SK-N-SH (cell line): ENCODE measurements at regions not wholly inside any gene's neighbourhood (a gene's known extent, or its start where the extent isn't known, plus 50 kb on each side); places are given as distances from the start of the nearest gene placed in this dataset.

Experiments used
- CTCF ChIA-PET: fragments of 300-600, 350-600 bp; formaldehyde crosslinking; extraction: SDS; loops from one replicate; lab custom pipeline; 2021; lab: Yijun Ruan, JAX
- POLR2A ChIA-PET: fragments of 350-600 bp; sonication (Branson Sonifier 250); formaldehyde crosslinking; extraction: SDS; loops from one replicate; lab custom pipeline; 2020; ENCODE audit warnings: antibody characterized with exemption, inconsistent platforms; lab: Yijun Ruan, JAX
- DNase-seq: peaks from one replicate; pipeline ENCODE4 v3.0.0; 2012
- H2AFZ ChIP-seq: fragments of 200-600 bp; sonication (generic); 2 replicates; pipeline ENCODE4 v1.8.1; 2016; ENCODE audit warnings: antibody characterized with exemption, mild to moderate bottlenecking, low read depth
- H3F3A ChIP-seq: fragments of 200-600 bp; sonication (generic); replicated peaks from 2 replicates; pipeline ENCODE3; 2016; ENCODE audit warnings: antibody characterized with exemption, mild to moderate bottlenecking; ENCODE audit not compliant: insufficient read depth
- H3K27ac ChIP-seq, 2 experiments: fragments of 200-500 bp in 1 of 2; fragments of 200-600 bp in 1 of 2; sonication (Bioruptor generic) in 1 of 2; sonication (generic), shearing (Covaris generic) in 1 of 2; 2 replicates each; pipeline versions ENCODE4 v1.5.1 to v1.6.1; 2014 to 2016; ENCODE audit warnings: low read depth in 2 of 2, inconsistent platforms in 1 of 2, low read length in 1 of 2, mild to moderate bottlenecking in 1 of 2, mixed read lengths in 1 of 2
- H3K27me3 ChIP-seq: fragments of 200-600 bp; sonication (generic), shearing (Covaris generic); 2 replicates; pipeline ENCODE4 v1.6.1; 2016; ENCODE audit warnings: mixed run types; ENCODE audit not compliant: insufficient read depth
- H3K36me3 ChIP-seq, 2 experiments: fragments of 200-500 bp in 1 of 2; fragments of 200-600 bp in 1 of 2; sonication (Bioruptor generic) in 1 of 2; sonication (generic) in 1 of 2; replicated peaks in 1 of 2; 2 replicates each; pipeline versions ENCODE3 to v1.5.1; 2014 to 2016; ENCODE audit warnings: low read length in 1 of 2, mild to moderate bottlenecking in 1 of 2; ENCODE audit not compliant: insufficient read depth in 2 of 2, control insufficient read depth in 1 of 2
- H3K4me1 ChIP-seq, 2 experiments: fragments of 200-500 bp in 1 of 2; fragments of 200-600 bp in 1 of 2; sonication (Bioruptor generic) in 1 of 2; sonication (generic), shearing (Covaris generic) in 1 of 2; 2 replicates each; pipeline versions ENCODE4 v1.5.1 to v1.6.1; 2014 to 2016; ENCODE audit warnings: low read depth in 1 of 2, low read length in 1 of 2, mixed run types in 1 of 2; ENCODE audit not compliant: insufficient read depth in 2 of 2, control insufficient read depth in 1 of 2
- H3K4me2 ChIP-seq: fragments of 200-600 bp; sonication (generic), shearing (Covaris generic); 2 replicates; pipeline ENCODE4 v1.6.1; 2017; ENCODE audit warnings: mixed run types
- H3K4me3 ChIP-seq, 2 experiments: fragments of 200-500 bp in 1 of 2; fragments of 200-600 bp in 1 of 2; sonication (Bioruptor generic) in 1 of 2; sonication (generic), shearing (Covaris generic) in 1 of 2; 2 replicates each; pipeline versions ENCODE4 v1.5.1 to v1.8.1; 2014 to 2016; ENCODE audit warnings: low read depth in 2 of 2, inconsistent platforms in 1 of 2, low read length in 1 of 2, mild to moderate bottlenecking in 1 of 2, mixed read lengths in 1 of 2, moderate library complexity in 1 of 2
- H3K79me2 ChIP-seq: fragments of 200-600 bp; sonication (generic); 2 replicates; pipeline ENCODE4 v1.8.1; 2017; ENCODE audit warnings: mild to moderate bottlenecking; ENCODE audit not compliant: insufficient read depth
- H3K9ac ChIP-seq: fragments of 200-600 bp; sonication (generic); 2 replicates; pipeline ENCODE4 v1.6.1; 2017; ENCODE audit warnings: mixed run types
- H3K9me2 ChIP-seq: fragments of 200-600 bp; sonication (generic); 2 replicates; pipeline ENCODE4 v1.6.1; 2017; ENCODE audit warnings: mixed run types
- H3K9me3 ChIP-seq: fragments of 200-600 bp; sonication (generic); 2 replicates; pipeline ENCODE4 v1.6.1; 2017; ENCODE audit warnings: mixed run types, mild to moderate bottlenecking, moderate library complexity
- H4K20me1 ChIP-seq: fragments of 200-600 bp; sonication (generic); 2 replicates; pipeline ENCODE4 v1.6.1; 2017; ENCODE audit warnings: mild to moderate bottlenecking, mixed run types; ENCODE audit not compliant: insufficient read depth
- EP300 ChIP-seq, 2 experiments: IDR thresholded peaks; 2 replicates each; pipeline versions ENCODE4 v1.4.0 to v1.6.1; 2012; ENCODE audit warnings: borderline replicate concordance in 1 of 2, low read depth in 1 of 2, low read length in 1 of 2
- FOSL2 ChIP-seq: IDR thresholded peaks from 2 replicates; pipeline ENCODE4 v1.4.0; 2012; ENCODE audit warnings: low read depth, mild to moderate bottlenecking, moderate library complexity, borderline replicate concordance
- FOXJ3 ChIP-seq: sonication (generic); formaldehyde crosslinking; IDR thresholded peaks from 2 replicates; pipeline ENCODE4 v1.5.1; 2020; ENCODE audit warnings: mild to moderate bottlenecking, missing genetic modification reagents
- FOXM1 ChIP-seq: IDR thresholded peaks from 2 replicates; pipeline ENCODE4 v1.4.0; 2012; ENCODE audit warnings: low read depth, mild to moderate bottlenecking
- GATA2 ChIP-seq: sonication (generic); formaldehyde crosslinking; IDR thresholded peaks from 2 replicates; pipeline ENCODE4 v1.5.0; 2020; ENCODE audit warnings: mild to moderate bottlenecking, missing genetic modification reagents
- MEF2A ChIP-seq: IDR thresholded peaks from 2 replicates; pipeline ENCODE4 v1.4.0; 2012; ENCODE audit warnings: low read depth, borderline replicate concordance
- MXI1 ChIP-seq: IDR thresholded peaks from 2 replicates; pipeline ENCODE4 v1.6.1; 2012; ENCODE audit warnings: mild to moderate bottlenecking, low read depth, low read length, improper control_type of control experiment
- NFIC ChIP-seq: IDR thresholded peaks from 2 replicates; pipeline ENCODE4 v1.4.0; 2012; ENCODE audit warnings: borderline replicate concordance
- NRF1 ChIP-seq: IDR thresholded peaks from 2 replicates; pipeline ENCODE4 v1.6.1; 2012; ENCODE audit warnings: low read depth, mild to moderate bottlenecking, low read length
- RFX5 ChIP-seq: IDR thresholded peaks from 2 replicates; pipeline ENCODE4 v1.6.1; 2012; ENCODE audit warnings: mild to moderate bottlenecking, improper control_type of control experiment, low read length
- RXRA ChIP-seq: IDR thresholded peaks from 2 replicates; pipeline ENCODE4 v1.4.0; 2012; ENCODE audit warnings: low read depth, mild to moderate bottlenecking, borderline replicate concordance
- TAF1 ChIP-seq: IDR thresholded peaks from 2 replicates; pipeline ENCODE4 v1.6.1; 2012; ENCODE audit warnings: low read depth, mild to moderate bottlenecking, low read length, moderate library complexity, borderline replicate concordance
- TEAD4 ChIP-seq: IDR thresholded peaks from 2 replicates; pipeline ENCODE4 v1.4.0; 2012; ENCODE audit warnings: mild to moderate bottlenecking, borderline replicate concordance; ENCODE audit not compliant: insufficient read depth
- YY1 ChIP-seq: IDR thresholded peaks from 2 replicates; pipeline ENCODE4 v1.4.0; 2012; ENCODE audit warnings: low read depth, mild to moderate bottlenecking
- WGBS: methylation state at CpG from one replicate; pipeline ENCODE4 v1.1.6; 2017; ENCODE audit warnings: low lambda C conversion rate; 5-methylcytosine and 5-hydroxymethylcytosine counted together
- TF ChIP-seq, protein P1 (sequence below): IDR thresholded peaks from 2 replicates; pipeline ENCODE4 v1.6.1; 2012; ENCODE audit warnings: mild to moderate bottlenecking, low read depth, low read length, moderate library complexity
- TF ChIP-seq, protein P2 (sequence below): IDR thresholded peaks from 2 replicates; pipeline ENCODE4 v1.4.0; 2012; ENCODE audit warnings: low read depth, borderline replicate concordance
- TF ChIP-seq, protein P3 (sequence below): fragments of 150-350 bp; IDR thresholded peaks from 2 replicates; pipeline ENCODE4 v1.6.1; 2016; ENCODE audit warnings: mild to moderate bottlenecking, low read depth, low read length
- TF ChIP-seq, protein P4 (sequence below): fragments of 200-600 bp; sonication (generic); IDR thresholded peaks from 2 replicates; pipeline ENCODE4 v1.6.1; 2017; ENCODE audit warnings: antibody characterized with exemption, mild to moderate bottlenecking, moderate library complexity
- TF ChIP-seq, protein P5 (sequence below): fragments of 150-350 bp; IDR thresholded peaks from 2 replicates; pipeline ENCODE4 v1.6.1; 2017; ENCODE audit warnings: antibody characterized with exemption, low read length, low read depth, borderline replicate concordance

DNA sequence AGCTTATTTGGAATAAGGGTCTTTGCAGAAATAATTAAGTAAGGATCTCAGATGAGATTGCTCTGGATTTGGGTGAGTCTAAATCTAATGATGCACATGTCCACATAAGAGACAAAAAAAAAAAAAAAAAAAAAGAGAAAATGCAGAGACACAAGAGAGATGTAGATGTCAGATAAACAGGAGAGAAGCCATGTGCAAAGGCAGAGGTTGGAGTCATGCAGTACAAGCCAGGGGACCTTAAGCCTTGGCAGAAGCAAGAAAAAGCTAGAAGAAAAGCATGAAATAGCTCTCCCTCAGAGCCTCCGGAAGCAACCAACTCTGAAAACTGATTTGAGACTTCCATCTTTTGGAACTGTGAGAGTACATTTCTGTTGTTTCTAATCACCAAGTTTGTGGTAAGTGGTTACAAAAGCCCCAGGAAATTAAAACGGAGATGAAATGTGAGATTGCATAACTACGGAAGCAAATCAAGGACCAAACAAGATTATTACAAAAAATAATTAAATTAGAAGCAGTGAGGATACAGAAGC is 1304.0 kb upstream of the SEL1L start:
- Histone ChIP-seq H3K4me1 (peaks cover 0 to 9% of the 10 kb centered on the region in 2 experiments; a peak in 1 of 4 replicates), H3F3A (no peaks in the 10 kb centered on the region), H3K4me2 (no peak overlapping the region), H3K9ac (no peak overlapping the region), H3K27me3 (no peaks in the 10 kb centered on the region), H3K27ac (no peak overlapping the region)
- no peak for DNase-seq
- WGBS, result 5% methylated on average over 3 of the region's 3 CpGs
- TF ChIP-seq, protein P1, sequence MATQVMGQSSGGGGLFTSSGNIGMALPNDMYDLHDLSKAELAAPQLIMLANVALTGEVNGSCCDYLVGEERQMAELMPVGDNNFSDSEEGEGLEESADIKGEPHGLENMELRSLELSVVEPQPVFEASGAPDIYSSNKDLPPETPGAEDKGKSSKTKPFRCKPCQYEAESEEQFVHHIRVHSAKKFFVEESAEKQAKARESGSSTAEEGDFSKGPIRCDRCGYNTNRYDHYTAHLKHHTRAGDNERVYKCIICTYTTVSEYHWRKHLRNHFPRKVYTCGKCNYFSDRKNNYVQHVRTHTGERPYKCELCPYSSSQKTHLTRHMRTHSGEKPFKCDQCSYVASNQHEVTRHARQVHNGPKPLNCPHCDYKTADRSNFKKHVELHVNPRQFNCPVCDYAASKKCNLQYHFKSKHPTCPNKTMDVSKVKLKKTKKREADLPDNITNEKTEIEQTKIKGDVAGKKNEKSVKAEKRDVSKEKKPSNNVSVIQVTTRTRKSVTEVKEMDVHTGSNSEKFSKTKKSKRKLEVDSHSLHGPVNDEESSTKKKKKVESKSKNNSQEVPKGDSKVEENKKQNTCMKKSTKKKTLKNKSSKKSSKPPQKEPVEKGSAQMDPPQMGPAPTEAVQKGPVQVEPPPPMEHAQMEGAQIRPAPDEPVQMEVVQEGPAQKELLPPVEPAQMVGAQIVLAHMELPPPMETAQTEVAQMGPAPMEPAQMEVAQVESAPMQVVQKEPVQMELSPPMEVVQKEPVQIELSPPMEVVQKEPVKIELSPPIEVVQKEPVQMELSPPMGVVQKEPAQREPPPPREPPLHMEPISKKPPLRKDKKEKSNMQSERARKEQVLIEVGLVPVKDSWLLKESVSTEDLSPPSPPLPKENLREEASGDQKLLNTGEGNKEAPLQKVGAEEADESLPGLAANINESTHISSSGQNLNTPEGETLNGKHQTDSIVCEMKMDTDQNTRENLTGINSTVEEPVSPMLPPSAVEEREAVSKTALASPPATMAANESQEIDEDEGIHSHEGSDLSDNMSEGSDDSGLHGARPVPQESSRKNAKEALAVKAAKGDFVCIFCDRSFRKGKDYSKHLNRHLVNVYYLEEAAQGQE, result no peak
- TF ChIP-seq NRF1, result no peak
- TF ChIP-seq FOXM1, result no peak
- TF ChIP-seq, protein P2, sequence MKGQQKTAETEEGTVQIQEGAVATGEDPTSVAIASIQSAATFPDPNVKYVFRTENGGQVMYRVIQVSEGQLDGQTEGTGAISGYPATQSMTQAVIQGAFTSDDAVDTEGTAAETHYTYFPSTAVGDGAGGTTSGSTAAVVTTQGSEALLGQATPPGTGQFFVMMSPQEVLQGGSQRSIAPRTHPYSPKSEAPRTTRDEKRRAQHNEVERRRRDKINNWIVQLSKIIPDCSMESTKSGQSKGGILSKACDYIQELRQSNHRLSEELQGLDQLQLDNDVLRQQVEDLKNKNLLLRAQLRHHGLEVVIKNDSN, result no peak
- TF ChIP-seq, protein P3, sequence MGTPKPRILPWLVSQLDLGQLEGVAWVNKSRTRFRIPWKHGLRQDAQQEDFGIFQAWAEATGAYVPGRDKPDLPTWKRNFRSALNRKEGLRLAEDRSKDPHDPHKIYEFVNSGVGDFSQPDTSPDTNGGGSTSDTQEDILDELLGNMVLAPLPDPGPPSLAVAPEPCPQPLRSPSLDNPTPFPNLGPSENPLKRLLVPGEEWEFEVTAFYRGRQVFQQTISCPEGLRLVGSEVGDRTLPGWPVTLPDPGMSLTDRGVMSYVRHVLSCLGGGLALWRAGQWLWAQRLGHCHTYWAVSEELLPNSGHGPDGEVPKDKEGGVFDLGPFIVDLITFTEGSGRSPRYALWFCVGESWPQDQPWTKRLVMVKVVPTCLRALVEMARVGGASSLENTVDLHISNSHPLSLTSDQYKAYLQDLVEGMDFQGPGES, result no peak
- TF ChIP-seq MEF2A, result no peak
- TF ChIP-seq TEAD4, result no peak
- no peak for TF ChIP-seq FOXJ3 (CRISPR knock-in tag)
- TF ChIP-seq YY1, result no peak
- no peak for TF ChIP-seq RXRA
- TF ChIP-seq, protein P4, sequence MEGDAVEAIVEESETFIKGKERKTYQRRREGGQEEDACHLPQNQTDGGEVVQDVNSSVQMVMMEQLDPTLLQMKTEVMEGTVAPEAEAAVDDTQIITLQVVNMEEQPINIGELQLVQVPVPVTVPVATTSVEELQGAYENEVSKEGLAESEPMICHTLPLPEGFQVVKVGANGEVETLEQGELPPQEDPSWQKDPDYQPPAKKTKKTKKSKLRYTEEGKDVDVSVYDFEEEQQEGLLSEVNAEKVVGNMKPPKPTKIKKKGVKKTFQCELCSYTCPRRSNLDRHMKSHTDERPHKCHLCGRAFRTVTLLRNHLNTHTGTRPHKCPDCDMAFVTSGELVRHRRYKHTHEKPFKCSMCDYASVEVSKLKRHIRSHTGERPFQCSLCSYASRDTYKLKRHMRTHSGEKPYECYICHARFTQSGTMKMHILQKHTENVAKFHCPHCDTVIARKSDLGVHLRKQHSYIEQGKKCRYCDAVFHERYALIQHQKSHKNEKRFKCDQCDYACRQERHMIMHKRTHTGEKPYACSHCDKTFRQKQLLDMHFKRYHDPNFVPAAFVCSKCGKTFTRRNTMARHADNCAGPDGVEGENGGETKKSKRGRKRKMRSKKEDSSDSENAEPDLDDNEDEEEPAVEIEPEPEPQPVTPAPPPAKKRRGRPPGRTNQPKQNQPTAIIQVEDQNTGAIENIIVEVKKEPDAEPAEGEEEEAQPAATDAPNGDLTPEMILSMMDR, result no peak
- TF ChIP-seq TAF1, result no peak
- no peak for TF ChIP-seq NFIC
- TF ChIP-seq GATA2 (CRISPR knock-in tag), result no peak
- TF ChIP-seq EP300 (IDR thresholded peaks at IDR 0.05; ENCODE audit: borderline replicate concordance in 1 of 2, low read depth in 1 of 2, low read length in 1 of 2), result no peak
- TF ChIP-seq RFX5, result no peak
- TF ChIP-seq FOSL2, result no peak
- TF ChIP-seq, protein P5, sequence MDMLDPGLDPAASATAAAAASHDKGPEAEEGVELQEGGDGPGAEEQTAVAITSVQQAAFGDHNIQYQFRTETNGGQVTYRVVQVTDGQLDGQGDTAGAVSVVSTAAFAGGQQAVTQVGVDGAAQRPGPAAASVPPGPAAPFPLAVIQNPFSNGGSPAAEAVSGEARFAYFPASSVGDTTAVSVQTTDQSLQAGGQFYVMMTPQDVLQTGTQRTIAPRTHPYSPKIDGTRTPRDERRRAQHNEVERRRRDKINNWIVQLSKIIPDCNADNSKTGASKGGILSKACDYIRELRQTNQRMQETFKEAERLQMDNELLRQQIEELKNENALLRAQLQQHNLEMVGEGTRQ, result no peak
- no peak for TF ChIP-seq MXI1
- TF ChIP-seq, all 33 proteins: peak for 0
- Histone ChIP-seq H3K9me3 (no peaks in the 10 kb centered on the region), H3K9me2 (no peaks in the 10 kb centered on the region), H3K36me3 (no peaks in the 10 kb centered on the region), H3K79me2 (no peaks in the 10 kb centered on the region), H4K20me1 (no peaks in the 10 kb centered on the region), H3K4me3 (no peak overlapping the region), H2AFZ (no peak overlapping the region)
- ChIA-PET POLR2A (no interaction called here), CTCF (no interaction called here)
